NCI-H1930 (cell line): ENCODE measurements at regions not wholly inside any gene's neighbourhood (a gene's known extent, or its start where the extent isn't known, plus 50 kb on each side); places are given as distances from the start of the nearest gene placed in this dataset.
"Not testable (repeated sequence)": the region's sequence is repeated elsewhere in the genome, so short reads cannot be mapped to it uniquely, and the experiment has no call there.

ENCODE experiments used
- DNase-seq, 2 experiments: peaks; one replicate each; lab custom pipeline; 2025; lab: John Stamatoyannopoulos, UW

DNA sequence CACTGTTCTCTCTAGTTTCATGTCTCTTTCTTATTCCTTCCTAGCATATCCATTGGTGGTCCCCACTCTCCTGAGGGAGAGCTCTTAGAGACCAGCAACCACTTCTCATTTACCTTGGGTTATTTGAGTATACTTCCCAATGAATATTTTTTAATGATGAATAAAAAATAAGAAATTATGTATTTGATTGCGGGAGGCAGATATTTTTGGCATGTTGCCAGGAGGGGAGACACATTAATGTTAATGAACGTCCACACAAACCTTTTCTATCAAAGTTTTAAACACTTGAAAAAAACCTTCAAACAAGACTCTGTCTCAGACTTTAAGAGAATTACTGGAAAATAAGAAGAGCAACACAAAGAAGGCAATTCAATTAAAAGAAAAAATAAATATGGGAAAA is 260.6 kb upstream of the MAGI2 start:
- DNase-seq: no peak

DNA sequence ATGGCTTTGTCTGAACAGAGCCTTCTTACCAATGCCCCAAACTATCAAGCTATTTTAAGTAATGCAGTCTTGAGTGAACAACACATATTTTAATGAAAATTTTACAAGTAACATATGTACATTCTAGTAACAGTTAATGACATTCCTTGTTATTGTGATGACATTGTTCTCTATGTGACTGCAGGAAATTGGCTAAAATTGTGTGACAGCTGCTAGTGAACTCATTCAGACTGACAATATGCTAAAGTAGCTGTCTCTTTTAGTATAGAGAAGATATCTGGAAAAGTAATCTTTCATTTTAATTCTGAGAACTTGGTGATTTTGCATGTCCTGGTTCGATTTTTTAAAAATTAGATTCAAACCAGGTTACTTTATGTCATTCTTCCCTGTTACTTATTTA is 259.8 kb upstream of the MAGI2 start:
- DNase-seq: no peak

DNA sequence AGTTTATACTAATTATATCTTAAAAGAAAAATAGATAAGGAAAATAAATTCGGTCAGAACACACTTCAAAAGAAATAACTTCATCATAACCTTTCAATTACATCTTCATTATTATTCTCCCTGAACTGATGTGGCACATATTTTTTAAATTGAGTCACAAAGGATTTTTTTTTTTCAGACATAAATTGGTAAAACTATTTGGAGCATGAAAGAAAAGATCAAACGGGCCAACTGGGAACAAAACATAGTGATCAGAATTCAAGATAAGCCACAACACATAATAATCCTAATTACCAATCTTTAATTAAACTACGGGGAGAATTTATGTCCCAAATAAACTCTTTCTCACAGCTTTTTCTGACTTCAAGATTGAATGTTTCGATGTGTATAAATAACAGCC is 258.2 kb upstream of the MAGI2 start:
- no peak for DNase-seq

DNA sequence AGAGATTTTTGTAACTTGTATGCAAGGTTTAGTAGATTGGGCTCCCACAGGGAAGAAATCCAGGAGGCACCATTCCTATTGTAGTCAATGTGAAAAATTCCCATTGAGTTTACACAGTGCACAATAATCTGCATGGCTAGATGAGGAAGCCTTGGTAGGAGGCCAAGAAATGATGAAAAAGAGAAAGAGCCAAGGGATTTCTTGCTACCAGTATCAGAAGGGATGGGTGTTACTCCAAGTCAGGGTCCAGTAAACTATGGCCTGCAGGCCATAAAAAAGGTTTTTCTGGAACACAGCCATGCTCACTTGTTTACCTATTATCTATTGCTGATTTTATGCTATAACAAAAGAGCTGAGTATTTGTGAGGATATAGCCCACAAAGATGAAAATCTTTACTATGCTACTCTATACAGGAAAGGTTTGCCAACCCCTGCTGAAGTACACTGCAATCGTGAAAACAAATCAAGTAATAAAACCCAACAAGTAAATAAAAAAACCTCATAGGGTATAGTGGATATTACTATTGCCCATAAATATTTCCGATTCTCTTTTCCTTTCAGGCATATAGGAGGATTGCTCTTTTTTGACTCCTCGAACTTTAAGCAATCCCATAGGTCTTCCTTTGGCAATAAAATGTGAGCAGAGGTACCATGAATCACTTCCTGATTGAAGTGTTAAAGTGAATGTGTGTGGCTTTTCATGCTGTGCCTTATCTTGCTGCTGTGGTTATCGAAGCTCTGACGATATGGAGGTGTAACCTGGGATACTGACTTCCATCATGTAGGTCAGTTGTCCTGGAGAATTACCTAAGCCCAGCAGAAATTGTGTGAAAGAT is 256.3 kb upstream of the MAGI2 start:
- DNase-seq: peak in 1 of 2 experiments; percentile 26

DNA sequence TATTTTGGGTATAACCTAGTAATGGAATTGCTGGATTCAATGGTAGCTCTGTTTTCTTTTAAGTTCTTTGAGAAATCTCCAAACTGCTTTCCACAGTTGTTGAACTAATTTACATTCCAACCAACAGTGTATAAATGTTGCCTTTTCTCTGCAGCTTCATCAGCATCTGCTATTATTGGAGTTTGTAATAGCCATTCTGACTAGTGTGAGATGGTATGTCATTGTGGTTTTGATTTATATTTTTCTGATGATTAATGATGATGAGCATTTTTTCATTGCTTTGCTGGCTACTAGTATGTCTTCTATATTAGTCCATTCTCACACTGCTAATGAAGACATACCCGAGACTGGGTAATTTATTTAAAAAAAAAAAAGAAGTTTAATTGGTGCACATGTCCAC is 248.6 kb upstream of the MAGI2 start:
- no peak for DNase-seq

DNA sequence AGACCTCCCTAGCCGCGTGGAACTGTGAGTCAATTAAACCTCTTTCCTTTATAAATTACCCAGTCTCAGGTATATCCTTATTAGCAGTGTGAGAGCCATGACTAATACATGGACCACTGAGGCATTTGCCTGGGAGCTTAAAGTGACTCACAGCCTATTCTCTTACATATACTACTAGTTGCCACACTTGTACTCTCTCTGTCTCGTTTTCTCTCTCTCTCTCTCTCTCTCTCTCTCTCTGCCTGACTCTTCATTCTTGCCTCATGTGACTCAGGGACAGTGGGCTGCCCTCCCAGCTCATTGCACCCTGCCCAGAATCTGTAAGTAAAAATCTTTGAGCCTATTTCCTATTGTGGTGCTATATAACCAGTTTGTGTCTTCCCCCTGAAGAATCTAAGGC is 238.5 kb upstream of the MAGI2 start:
- no peak for DNase-seq

DNA sequence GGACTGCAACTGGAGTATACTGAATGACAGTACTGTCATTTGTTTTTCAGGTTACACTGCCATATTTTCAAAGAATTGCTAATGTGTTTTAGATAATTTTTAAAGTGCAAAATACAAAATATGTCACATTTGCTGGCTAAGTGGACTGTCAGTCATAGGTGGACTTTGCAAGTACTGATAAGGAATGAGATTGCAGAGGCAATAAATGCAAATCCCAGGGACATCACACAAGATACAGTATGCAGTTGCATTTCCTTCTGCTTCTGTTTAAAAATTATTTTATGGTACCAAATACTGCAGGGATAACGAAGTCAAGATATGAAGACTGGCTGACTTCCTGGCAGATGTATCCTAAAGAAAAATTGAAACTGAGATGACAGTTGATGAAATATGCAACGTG is 237.6 kb upstream of the MAGI2 start:
- no peak for DNase-seq

DNA sequence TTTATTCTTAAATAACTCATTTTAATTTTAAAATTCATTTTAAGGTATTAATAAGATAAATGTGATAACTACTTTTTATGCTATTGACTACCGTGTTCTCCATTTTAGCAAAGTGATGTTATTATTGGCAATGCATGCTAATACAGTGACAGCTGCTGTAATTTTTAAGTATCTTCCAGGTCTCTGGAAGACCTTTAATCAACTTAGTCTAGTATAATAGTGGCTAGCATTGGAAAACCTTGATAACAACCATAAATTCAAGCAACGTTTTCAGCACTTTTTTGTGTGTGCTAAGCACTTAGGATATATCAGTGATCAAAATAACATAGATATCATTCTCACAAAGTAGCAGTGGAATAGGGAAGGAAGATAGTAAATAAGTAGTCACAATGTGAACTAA is 230.9 kb upstream of the MAGI2 start:
- no peak for DNase-seq

DNA sequence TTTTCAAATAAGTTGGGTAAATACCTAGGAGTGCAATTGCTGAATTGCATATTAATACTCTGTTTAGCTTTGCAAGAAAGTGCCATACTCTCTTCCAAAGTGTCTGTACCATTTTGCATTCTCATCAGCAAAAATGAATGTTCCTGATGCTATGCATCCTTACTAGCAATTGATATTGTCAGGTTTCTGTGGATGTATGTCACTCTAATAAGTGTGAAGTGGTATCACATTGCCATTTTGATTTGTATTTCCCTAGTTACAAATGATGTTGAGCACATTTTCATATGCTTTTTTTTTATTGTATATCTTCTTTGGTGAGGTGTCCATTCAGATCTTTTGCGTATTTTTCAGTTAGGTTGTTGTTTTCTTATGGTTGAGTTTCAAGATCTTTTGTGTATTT is 230.4 kb upstream of the MAGI2 start:
- DNase-seq: no peak

DNA sequence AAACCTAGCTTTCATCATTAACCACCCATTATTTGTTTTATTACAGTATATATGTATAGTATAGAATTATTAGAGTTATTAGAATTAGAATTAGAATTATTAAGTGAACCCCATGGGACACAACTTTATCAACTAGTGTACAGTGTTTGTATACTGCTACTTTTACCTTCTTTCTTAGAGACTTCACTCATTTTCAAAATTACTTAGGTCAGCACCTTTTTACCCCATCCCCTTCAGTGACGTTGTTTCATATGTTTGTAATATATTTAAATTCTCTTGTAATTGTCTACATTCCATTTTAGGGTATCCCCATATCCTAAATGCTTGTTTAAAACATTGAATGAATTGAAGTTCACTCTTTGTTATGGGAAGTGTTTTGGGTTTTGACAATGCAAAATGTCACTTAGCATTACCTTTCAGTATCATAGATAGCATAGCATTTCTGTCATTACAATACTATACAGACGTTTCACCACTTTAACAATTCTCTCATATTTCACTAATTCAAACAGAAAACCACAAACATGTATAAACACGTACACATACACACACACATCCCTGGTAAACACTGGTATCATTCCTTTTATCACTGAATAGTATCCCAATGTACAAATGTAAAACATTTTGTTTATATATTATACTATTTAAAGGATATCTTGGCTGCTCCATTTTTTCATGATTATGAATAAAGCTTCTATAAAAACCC is 229.9 kb upstream of the MAGI2 start:
- no peak for DNase-seq

DNA sequence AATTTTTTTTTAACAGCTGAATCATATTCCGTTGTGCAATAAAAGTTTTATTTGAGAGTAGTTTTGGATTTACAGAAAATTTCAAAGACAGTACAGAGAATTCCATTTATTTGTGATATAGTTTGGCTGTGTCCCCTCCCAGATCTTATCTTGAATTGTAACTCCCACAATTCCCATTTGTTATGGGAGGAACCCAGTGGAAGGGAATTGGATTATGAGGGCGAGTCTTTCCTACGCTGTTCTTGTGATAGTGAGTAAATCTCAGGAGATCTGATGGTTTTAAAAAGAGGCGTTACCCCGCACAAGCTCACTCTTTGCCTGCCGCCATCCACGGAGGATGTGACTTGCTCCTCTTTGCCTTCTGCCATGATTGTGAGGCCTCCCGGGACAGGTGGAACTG is 228.0 kb upstream of the MAGI2 start:
- no peak for DNase-seq

DNA sequence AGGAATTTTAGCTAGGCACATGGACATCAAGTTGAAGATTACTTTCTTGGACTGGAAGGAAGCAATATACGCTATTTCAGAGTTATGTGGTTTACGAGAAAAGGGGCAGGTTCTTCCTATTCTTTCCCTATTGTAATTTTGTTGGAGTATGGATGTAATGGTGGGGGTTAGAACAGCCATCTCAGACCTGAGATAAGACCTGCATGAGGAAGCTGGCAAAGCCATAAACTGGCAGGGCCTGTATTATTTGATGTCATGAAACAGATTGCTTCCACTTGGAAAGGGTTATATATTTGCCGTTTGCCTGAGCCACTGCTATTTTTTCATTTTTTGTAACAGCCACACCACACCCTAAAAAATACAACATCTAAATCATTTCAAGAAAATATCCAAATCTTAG is 220.5 kb upstream of the MAGI2 start:
- DNase-seq: no peak

DNA sequence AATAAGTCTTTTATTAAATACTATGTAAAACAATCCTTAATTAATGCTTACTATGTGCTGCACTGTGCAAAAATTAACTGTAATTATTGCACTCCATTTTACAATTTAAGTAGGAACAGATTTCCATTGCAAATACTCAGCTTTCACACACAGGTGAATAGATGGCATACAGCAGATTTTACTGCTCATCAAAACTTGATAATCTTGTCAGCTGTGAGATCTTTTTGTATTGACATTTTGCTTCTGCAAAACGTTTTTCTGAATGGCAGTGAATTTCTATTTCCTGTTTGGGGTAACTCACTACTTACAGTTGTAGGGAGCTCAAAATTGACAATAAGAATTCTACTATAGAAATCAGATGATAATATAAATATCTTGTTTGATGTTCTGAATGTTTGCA is 220.0 kb upstream of the MAGI2 start:
- no peak for DNase-seq

DNA sequence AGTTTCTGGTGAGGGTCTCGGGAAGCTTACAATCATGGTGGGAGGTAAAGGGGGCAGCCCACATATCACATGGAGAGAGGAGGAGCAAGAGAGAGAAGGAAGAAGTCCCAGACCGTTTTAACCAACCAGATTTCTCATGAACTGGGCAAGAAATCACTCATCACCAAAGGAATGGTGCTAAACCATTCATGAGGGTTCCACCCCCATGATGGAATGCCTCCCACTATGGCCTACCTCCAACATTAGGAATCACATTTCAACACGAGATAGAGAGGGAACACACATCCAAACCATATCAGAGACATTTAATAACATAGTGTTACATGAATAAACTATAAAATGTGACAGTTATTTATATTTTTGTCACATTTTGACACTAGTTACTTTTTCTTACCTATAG is 214.8 kb upstream of the MAGI2 start:
- no peak for DNase-seq

DNA sequence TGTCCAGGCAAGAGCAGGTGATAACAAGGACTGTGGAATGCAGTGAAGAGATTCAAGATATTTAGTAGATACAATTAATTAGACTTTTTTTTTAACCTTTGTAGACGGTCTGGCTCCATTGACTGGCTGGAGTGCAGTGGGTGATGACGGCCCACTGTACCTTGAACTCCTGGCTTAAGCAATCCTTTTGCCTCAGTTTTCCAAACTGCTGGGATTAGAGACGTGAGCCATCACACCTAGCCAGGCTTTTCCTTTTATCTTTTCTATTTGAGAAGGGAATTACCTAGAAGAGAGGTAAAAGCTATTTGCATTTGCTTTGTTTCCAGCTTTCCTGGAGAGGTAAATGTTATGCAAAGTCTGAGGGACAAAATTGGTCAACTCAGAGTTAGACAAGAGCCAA is 213.0 kb upstream of the MAGI2 start:
- DNase-seq: no peak

DNA sequence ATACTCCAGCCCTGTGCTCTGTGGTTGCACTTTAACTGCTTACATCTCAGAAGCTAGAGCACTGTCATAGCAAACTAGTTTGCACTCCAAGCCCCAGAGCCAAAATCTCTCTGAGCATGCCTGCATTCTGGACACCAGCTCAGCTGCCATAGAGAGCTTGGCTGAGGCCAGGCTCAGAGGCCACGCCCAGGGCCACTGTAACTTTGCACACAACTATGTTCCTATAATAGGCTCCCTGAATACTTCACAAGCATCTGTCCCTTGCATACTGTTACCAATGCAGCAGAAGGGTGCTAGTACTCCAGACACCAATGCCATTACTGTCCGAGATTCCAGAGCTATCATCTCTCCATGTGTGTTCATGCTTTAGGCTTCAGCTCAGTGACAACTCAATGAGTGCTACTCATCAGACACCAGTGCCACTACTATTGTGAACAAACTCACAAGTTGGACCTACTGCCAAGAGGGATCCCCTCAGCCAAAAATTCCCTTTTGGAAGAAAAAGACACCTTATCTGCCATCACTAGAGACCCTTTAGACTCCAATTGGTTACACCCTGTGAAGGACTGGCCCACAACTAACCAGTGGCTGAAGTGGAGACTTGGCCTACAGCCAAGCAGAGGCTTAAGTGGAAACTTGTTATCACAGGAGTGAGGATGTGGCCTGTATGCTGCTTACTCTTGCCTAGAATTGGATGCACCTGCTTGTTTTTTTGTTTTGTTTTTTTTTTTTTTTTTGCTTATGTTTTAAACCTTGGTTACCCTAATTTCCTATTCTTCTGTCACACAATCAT is 211.6 kb upstream of the MAGI2 start:
- no peak for DNase-seq

DNA sequence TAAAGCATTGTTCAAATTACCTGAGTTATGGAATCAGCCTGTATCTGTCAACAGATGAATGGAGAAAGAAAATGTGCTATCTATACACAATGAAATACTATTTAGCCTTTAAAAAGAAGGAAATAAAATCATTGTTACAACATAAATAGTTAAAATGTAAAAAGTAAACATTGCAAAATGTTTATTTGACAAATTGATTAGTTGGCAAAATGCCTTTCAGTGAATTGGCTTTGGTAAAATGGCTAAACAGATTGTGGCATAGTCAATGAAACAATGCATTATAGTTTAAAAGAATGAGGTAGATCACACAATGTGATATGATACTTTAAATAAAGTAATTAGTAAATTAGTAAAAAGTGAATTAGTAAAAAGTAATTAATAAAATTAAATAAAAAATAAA is 204.8 kb upstream of the MAGI2 start:
- no peak for DNase-seq

DNA sequence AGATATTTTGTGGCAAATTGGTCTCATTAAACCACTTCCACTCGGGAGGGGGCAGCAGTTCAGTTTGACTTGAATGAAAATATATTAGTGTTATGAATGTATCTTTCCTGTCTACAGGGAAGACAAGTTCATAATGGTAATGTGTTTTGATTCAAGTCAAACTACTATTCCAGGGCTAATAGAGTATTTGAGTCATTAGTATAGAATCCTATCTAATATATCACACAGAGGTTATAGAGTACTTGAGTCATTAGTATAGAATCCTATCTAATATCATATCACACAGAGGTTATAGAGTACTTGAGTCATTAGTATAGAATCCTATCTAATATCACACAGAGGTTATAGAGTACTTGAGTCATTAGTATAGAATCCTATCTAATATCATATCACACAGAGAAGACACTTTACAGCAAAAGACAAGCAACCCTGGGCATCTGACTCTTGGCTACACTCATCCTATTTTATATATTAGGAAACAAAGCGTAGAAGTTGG is 199.7 kb upstream of the MAGI2 start:
- no peak for DNase-seq

DNA sequence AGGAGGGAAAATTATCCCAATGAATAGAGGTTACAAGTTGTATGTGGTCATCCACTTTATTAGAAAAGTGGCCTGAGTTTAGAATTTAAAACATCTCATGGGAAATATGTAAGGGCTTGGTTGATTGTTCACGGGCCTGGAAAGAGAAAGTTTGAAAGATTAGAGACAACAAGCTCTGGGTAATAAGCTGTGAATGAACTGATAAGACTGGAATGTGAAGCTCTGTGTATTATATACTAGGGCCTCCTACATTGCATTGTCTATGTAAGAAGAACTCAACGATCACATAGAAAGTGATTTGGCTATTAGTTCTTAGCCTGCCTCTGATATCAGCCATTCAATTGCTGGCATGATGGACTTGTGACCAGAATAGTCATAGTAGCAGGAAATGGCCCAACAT is 199.2 kb upstream of the MAGI2 start:
- DNase-seq: no peak

DNA sequence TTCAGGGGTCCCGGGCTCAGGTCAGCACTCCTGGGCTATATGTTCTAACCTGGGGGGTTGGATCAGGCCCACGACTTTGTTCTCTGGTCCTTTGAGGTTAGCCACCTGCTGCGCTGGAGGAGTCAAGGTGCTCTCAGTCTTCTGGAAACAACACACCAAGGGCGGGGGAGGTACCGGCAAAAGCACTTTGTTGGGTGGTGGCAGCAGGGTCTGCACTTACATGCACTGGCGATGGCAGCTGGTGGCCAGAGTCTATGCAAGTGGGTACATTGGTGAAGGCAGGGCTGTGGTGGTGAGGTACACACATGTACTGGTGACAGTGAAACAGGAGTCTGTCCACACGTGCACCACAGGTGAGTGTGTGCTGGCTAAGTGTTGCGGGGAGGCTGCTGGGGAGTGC is 194.2 kb upstream of the MAGI2 start:
- no peak for DNase-seq

DNA sequence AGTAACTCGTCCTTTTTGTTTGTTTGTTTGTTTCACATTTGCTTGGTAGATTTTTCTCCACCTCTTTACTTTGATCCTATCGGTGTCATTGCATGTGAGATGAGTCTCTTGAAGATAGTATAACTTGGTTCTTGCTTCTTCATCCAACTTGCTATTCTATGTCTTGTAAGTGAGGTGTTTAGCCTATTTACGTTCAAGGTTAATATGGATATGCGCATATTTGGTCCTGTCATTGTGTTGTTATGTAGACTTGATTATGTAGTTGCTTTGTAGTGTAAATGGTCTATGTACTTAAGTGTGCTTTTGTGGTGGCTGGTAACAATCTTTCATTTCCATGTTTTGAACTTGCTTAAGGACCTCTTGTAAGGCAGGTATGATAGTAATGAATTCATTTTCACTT is 192.8 kb upstream of the MAGI2 start:
- DNase-seq: no peak

DNA sequence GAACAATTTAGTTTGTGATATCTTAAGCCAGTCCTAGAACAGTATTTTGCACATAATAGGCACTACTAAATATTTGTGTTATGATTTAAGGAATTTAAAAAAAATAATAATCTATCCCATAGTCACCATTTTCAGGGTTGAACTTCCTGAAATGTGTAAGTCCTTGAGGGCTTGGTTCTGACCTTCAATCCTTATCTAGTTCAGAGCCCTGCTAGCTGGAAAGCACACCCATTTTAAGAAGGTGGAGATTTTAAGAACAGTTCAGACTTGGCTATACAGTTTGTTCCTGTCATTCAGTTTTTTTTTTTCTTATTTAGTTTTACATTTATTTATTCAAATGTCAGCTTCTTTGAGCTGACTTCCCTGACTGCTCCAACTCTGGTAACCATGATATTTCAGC is 183.4 kb upstream of the MAGI2 start:
- DNase-seq: no peak

DNA sequence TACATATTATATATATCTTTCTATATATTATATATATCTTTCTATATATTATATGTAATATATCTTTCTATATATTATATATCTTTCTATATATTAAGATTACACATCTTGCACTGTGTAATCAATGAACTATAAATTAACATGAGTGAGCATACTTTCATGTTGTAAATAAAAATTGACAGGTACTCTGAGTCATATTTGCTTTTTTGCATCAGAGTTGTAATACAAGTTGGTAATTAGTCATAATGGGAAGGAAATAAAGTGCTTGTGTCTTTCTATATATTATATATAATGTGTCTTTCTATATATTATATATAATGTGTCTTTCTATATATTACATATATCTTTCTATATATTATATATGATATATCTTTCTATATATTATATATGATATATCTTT is 172.5 kb upstream of the MAGI2 start:
- not testable (repeated sequence) for DNase-seq
